ENCODE measurements at regions not wholly inside any gene's neighbourhood (a gene's known extent, or its start where the extent isn't known, plus 50 kb on each side); places are given as distances from the start of the nearest gene placed in this dataset.

- TF ChIP-seq CTCF (IDR thresholded peaks at IDR 0.05) (no peak), POLR2A (IDR thresholded peaks at IDR 0.05) (no peak)
Measured at GRCh38 chr14:62189698-62190097, 427.5 kb downstream of the SNAPC1 start.

Data from body of pancreas (tissue), 4 donors.